Mesendoderm (in vitro differentiated cells): ENCODE measurements at regions not wholly inside any gene's neighbourhood (a gene's known extent, or its start where the extent isn't known, plus 50 kb on each side); places are given as distances from the start of the nearest gene placed in this dataset.

ENCODE experiments used
- DNase-seq: peaks from one replicate; pipeline ENCODE4 v3.0.0; 2013
- H2AK5ac ChIP-seq: 2 replicates; pipeline ENCODE4 v1.6.1; 2013; ENCODE audit warnings: low read length, inconsistent platforms
- H2BK120ac ChIP-seq: 2 replicates; pipeline ENCODE4 v1.6.1; 2013; ENCODE audit warnings: low read depth, mild to moderate bottlenecking, low read length, moderate library complexity, mixed read lengths
- H2BK15ac ChIP-seq: replicated peaks from 2 replicates; pipeline ENCODE4 v1.6.1; 2013; ENCODE audit warnings: low read depth, mild to moderate bottlenecking, moderate library complexity
- H2BK5ac ChIP-seq: 2 replicates; pipeline ENCODE4 v1.6.1; 2013; ENCODE audit warnings: low read length, inconsistent platforms
- H3K18ac ChIP-seq: 2 replicates; pipeline ENCODE4 v1.6.1; 2013; ENCODE audit warnings: mild to moderate bottlenecking, low read length, mixed read lengths
- H3K23ac ChIP-seq: one replicate; pipeline ENCODE4 v1.6.1; 2013; ENCODE audit warnings: low read length
- H3K27ac ChIP-seq: 2 replicates; pipeline ENCODE4 v1.5.1; 2013; ENCODE audit warnings: low read depth, mild to moderate bottlenecking, inconsistent platforms, low read length, moderate library complexity
- H3K27me3 ChIP-seq: 2 replicates; pipeline ENCODE4 v1.6.1; 2013; ENCODE audit warnings: low read length, control low read depth, mild to moderate bottlenecking, inconsistent platforms; ENCODE audit not compliant: insufficient read depth, poor library complexity
- H3K36me3 ChIP-seq: 2 replicates; pipeline ENCODE4 v1.6.1; 2013; ENCODE audit warnings: low read length, inconsistent platforms; ENCODE audit not compliant: control insufficient read depth, insufficient read depth
- H3K4ac ChIP-seq: one replicate; pipeline ENCODE4 v1.6.1; 2013; ENCODE audit warnings: low read depth, mild to moderate bottlenecking, low read length, moderate library complexity
- H3K4me1 ChIP-seq: 2 replicates; pipeline ENCODE4 v1.6.1; 2013; ENCODE audit warnings: low read depth, low read length, inconsistent platforms; ENCODE audit not compliant: control insufficient read depth
- H3K4me2 ChIP-seq: 2 replicates; pipeline ENCODE4 v1.6.1; 2013; ENCODE audit warnings: low read length
- H3K4me3 ChIP-seq: 2 replicates; pipeline ENCODE4 v1.5.1; 2013; ENCODE audit warnings: mild to moderate bottlenecking, low read length
- H3K56ac ChIP-seq: one replicate; pipeline ENCODE4 v1.6.1; 2013; ENCODE audit warnings: low read length
- H3K79me1 ChIP-seq: 2 replicates; pipeline ENCODE4 v1.6.1; 2013; ENCODE audit warnings: low read length, inconsistent platforms
- H3K79me2 ChIP-seq: 2 replicates; pipeline ENCODE4 v1.6.1; 2013; ENCODE audit warnings: mild to moderate bottlenecking, low read length; ENCODE audit not compliant: control insufficient read depth, insufficient read depth
- H3K9ac ChIP-seq: 2 replicates; pipeline ENCODE4 v1.6.1; 2013; ENCODE audit warnings: low read length, inconsistent platforms
- H4K5ac ChIP-seq: one replicate; pipeline ENCODE4 v1.6.1; 2013; ENCODE audit warnings: low read length
- H4K8ac ChIP-seq: one replicate; pipeline ENCODE4 v1.6.1; 2013; ENCODE audit warnings: low read depth, mild to moderate bottlenecking, control low read depth, low read length, moderate library complexity
- WGBS: extraction: QIAGEN DNeasy Blood & Tissue Kit; methylation state at CpG from one replicate; pipeline ENCODE4 v1.1.7; 2013; ENCODE audit warnings: low lambda C conversion rate, missing lambda C conversion rate; ENCODE audit not compliant: insufficient coverage; ENCODE audit errors: extremely low coverage; 5-methylcytosine and 5-hydroxymethylcytosine counted together

DNA sequence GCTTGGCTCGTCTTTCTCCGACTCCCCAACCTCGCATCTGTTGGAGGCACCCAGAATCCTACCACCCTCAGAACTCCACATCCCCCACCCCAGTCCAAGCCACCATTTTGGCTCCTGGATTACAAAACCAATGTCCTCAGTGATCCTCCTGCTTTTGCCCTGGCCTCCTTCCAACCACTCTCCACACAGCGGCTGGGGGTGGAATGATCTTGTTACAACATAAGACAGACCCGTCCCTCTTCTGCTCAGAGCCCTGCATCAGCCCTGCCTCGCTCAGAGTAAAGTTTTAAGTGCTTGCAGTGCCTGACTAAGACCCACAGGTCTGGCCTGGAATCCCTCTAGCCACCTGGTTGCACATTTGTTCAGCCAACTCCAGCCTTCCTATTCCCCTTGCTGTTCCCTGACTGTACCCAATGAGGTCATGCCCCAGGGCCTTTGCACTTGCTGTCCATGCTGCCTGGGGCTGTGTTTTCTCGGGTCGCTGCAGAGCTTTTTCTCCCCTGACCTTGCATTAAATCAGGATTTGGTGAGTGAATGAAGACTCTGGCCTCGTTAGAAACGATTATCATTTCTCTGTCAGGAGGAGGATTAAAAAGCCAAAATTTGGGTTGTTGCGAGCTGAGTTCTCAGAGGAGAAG, 67.3 kb downstream of the IGF2 start:
- Histone ChIP-seq H3K27me3 (no peaks in the 10 kb centered on the region), H3K23ac (no peak overlapping the region), H3K18ac (no peak overlapping the region), H2AK5ac (no peak overlapping the region), H3K79me2 (no peaks in the 10 kb centered on the region), H3K4me3 (no peak overlapping the region), H2BK15ac (no peak overlapping the region), H3K79me1 (no peaks in the 10 kb centered on the region), H4K8ac (no peak overlapping the region), H3K4me1 (no peaks in the 10 kb centered on the region), H3K56ac (no peak overlapping the region), H4K5ac (no peak overlapping the region), H3K4ac (no peak overlapping the region), H2BK5ac (no peak overlapping the region), H2BK120ac (no peak overlapping the region), H3K27ac (no peak overlapping the region), H3K9ac (no peak overlapping the region), H3K4me2 (no peak overlapping the region), H3K36me3 (no peaks in the 10 kb centered on the region)
- WGBS: no CpG with 5 or more reads among the region's 11 CpGs
- no peak for DNase-seq
